GM21717 (cell line): ENCODE measurements at regions not wholly inside any gene's neighbourhood (a gene's known extent, or its start where the extent isn't known, plus 50 kb on each side); places are given as distances from the start of the nearest gene placed in this dataset.
"Not testable (repeated sequence)": the region's sequence is repeated elsewhere in the genome, so short reads cannot be mapped to it uniquely, and the experiment has no call there.

Experiments used
- ATAC-seq: cut with Tn5 transposase; IDR thresholded peaks from one replicate; pipeline ENCODE4 v1.9.1; 2021; ENCODE audit warnings: mild to moderate bottlenecking, moderate library complexity; ENCODE audit not compliant: unreplicated experiment

DNA sequence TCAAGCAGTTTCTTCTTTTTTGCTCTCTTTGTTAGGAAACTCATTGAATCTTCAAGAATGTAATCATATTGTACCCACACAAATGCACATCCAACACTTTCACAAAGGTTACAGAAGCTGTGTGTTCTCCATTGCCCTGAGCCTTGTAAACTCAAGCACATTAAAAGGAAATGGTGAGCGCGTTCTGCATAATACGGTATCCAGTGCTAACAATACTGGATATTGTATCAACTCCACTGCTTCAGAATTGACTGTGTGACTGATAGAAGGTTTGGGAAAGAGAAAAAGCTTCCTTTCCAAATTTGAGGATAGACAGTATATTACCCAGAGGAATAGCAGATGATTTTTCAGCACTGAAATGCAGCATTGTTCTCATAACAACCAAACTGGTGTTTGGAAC, 268.9 kb upstream of the RBMS3 start:
- ATAC-seq, result no peak

DNA sequence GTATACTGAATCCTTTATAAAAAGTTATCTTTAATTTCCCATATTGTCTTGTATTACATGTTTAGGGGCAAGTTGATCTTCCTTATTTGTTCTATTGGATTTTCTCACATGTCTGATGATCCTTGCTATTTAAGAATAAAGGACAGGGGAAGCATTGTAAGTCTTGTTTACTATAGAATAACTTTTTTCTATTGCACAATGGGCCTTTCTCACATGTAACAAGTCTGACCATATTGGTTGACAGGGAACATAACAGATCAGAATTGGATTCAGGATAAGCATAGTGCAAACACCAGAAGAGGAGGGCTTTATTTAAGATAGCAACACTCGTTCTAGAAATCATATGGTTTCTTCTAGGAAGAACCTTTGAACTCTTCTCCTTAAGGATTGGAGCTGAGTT, 257.9 kb upstream of the RBMS3 start:
- no peak for ATAC-seq

DNA sequence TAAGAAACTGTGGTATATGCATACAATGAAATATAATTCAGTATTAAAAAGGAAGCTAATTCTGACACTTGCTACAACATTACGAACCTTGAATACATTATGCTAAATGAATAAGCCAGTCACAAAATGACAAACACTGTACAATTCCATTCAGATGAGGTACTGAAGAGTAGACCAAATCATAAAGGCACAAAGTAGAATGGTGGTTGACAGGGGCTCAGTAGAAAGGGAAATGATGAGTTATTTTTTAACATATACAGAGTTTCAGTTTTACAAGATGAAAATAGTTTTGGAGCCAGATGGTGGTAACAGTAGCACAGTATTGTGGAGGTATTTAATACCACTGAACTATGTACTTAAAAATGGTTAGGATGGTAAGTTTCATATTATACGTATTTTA, 254.6 kb upstream of the RBMS3 start:
- ATAC-seq, result peak; percentile 85

DNA sequence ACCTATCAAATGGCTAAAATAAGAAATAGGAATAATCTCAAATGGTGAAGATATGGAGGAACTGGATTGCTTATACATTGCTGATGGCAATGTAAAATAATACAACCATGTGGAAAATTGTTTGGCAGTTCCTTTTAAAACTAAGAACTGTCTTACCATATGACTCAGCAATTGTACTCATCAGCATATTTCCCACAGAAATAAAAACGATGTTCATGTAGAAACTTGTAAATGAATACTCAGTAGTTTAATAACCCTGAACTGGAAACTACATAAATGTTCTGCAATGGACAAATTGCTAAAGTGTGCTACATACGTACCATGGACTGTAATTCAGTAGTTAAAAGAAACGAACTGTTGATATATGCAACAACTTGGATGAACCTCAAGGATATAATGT, 253.9 kb upstream of the RBMS3 start:
- no peak for ATAC-seq

DNA sequence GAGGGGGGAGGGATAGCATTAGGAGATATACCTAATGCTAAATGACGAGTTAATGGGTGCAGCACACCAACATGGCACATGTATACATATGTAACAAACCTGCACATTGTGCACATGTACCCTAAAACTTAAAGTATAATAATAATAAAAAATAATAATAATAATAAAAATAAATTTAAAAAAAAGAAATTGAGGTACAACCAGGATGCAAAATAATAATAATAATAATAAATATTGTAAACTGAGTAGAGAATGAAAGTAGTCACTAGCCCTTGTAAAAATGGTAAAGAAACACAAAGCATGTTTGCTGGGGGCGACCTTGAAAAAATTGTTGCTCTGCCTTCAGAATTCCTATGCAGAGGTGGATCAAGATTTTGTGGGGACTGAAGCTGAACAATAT, 249.7 kb upstream of the RBMS3 start:
- not testable (repeated sequence) for ATAC-seq

DNA sequence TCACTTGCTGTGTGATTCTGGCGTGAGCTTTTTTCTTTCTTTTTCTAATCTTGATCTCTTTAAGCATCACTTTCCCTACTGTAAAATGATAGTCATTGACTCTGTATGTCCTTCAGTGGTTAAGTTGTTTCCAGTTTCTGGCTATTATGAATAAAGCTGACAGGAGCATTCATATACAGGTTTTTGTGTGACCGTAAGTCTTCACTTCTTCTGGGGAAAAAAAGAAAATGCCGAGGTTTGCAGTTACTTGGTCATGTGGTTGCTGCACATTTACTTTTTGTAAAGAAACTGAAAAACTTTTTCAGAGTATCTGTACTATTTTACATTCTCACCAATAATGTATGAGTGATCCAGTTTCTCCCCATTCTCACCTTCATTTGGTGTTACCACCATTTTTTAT, 247.4 kb upstream of the RBMS3 start:
- no peak for ATAC-seq

DNA sequence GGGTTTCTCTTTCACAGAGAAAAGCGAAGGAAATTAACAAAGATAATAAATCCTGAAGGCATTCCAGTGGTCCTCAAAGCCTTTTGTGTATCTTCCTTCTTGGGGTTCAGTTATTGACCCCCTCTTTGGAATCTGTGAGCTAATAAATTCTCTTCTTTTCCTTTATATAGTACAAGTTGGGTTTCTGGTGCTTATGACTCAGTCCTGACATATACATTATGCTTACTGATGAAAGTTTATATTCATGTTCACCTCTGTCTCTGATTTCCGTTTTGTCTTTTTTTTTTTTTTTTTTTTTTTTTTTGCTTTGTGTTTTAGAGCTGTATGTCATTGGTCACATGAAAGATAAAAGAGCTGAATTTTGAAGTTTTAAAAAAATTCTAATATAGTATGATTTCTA, 230.7 kb upstream of the RBMS3 start:
- no peak for ATAC-seq

DNA sequence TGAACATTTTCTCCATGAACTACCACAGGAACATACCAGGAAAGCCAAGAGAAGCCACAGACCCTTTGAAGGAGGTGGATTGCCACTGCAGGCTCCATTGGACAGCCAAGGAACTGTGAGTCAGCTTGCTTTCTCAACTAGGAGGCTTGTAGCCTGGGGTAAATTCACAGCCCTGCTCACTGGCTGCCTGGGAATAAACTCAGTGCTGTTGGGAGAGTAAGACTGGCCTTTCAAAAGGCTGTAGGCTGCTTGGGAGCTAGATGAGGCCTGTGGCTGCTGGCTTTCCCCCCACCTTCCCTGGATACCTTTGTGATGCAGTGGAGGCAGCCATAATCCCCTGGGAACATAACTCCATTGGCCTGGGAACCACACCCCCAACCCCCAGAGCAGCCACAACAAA, 223.5 kb upstream of the RBMS3 start:
- no peak for ATAC-seq

DNA sequence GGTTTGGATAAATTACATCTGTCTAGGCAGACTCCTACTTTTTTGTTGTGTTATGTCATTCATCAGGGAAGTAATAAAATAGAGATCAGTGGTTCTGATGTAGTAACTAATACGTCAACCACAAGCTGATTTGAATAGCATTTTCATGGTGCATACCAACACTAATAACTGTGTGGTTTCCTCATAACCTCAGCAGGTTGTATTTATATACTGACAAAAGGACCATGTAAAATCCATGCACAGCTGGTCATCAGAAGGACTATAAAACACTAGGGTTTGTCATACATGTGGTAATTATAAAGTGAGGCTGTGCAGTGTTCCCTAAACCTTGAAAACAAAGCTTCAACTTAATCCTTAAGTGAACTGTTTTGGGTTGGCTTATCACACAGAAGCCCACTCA, 216.8 kb upstream of the RBMS3 start:
- ATAC-seq, result no peak

DNA sequence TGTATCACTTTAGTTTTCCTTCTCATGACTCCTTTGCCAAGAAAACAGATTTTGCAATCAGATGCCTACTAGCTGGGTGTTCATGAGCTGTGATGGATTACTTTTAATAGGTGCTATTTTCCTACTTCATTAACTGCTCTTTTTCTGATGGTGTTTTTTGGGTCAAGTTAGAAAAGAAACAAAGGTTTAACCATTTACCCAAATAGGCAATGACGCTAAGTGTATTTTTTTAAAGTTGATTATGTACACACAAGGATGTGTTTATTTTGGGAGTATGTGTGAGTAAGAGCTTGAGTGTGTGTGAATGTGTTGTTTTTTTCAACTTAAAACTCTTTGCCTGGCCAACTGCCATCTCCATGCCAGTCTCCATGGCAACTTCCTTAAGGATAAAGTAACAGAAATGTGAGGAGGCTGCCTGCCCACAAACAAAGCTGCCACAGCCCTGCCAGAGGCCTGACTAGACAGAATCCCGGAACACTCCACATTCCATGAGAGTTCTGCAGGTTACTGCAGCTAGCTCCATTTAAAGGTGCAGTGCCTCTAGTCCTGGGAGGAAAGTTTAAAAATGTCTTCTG, 215.6 kb upstream of the RBMS3 start:
- no peak for ATAC-seq

DNA sequence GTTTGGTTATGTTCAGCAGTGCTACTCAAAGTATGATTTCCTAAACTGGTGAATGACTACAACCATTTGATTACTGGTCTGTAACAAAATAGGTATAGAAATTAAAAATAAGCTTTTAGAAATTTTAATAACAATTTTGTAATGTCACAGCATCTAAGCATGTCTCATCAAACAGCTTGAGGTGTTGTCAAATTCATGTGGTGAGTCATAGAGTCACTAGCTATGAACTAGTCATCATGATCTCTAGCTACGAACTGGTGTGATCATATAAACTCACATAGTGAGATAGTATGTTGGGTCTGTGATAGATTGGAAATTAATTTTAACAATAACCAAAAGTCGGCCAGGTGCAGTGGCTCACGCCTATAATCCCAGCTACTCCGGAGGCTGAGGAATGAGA, 213.9 kb upstream of the RBMS3 start:
- ATAC-seq, result no peak

DNA sequence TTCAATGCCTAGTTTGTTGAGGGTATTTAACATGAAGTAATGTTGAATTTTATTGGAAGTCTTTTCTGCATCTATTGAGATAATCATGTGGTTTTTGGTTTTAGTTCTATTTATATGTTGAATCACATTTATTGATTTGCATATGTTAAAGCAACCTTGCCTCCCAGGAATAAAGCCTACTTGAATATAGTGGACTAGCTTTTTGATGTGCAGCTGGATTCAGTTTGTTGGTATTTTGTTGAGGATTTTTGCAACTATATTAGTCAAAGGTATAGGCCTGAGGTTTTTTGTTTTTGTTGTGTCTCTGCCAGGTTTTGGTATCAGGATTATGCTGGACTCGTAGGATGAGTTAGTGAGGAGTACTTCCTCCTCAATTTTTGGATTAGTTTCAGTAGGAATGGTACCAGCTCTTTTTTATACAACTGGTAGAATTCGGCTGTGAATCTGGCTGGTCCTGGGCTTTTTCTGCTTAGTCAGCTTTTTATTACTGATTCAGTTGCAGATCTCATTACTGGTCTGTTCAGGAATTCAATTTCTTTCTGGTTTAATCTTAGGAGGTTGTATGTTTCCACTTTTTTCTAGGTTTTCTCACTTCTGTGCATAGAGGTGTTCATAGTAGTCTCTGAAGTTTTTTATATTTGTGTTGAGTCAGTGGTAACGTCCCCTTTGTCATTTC, 209.8 kb upstream of the RBMS3 start:
- ATAC-seq, result no peak

DNA sequence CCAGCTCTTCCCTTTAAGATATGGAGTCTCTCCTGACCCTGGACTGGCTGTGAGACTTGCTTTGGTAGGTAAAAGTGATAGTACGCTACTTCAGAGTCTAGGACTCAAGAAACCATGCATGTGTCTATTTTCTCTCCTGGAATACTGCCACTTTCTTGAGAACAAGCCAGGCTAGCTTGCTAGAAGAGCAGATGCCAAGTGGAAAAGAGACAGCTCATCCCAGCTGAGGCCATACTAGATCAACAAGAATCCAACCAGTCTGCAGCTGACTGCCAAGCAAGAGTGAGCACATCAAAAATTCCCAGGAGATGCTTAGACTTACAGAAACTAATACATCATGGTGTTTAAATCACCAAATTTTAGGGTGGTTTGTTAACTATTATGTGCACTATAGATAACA, 208.3 kb upstream of the RBMS3 start:
- ATAC-seq, result no peak

DNA sequence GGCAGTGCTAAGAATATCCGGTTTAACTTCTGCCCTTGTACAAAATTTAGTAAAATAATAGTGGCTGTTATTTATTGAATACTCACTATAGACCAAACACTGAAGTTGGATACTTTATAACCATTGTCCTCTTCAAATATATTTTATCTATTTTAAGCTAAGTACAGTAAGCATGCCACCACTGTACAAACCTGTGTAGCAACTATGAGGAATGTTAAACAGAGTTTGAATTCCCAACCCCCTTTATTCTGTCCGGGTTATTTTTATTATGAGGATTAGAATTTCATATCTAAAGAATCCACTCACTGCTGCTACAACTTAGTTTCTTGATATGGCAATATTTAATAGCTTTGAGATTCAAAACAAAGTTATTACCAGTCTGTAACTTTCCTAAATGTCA, 203.5 kb upstream of the RBMS3 start:
- no peak for ATAC-seq

DNA sequence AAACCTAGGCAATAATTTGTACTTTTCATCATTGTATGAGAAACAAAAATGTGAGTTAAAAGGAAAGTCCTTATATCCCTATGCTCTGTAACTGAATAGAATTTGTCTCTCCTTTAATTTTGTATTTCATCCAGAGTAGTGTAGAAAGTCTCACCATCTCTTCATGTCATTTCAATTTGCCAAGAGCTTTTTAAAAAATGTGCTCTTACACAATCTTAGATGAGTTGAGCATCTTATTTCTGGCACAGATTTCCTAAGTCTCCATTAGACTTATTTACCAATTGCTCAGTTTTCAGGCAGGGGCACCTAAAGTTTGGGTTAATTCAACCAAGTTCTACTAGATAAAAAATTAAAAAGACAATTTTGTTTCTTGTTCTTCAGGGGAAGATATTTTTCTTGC, 201.5 kb upstream of the RBMS3 start:
- no peak for ATAC-seq

DNA sequence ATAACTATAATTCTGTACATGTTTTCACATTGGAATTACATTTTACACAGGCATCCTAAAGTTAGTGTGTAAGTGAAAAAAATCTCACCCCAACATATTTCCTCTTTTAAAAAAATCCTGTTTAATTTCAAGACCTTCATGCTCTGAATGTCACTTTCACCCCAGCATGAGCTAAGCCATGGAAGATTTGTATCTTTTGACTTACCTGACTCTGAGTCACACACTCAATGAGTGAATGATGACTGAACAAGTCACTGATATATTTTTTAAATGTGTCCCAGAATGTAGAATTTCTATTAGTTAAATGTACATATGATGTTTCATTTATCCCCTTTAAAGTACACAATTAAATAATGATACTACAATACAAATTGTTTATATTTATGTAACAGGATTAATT, 199.9 kb upstream of the RBMS3 start:
- ATAC-seq, result no peak

DNA sequence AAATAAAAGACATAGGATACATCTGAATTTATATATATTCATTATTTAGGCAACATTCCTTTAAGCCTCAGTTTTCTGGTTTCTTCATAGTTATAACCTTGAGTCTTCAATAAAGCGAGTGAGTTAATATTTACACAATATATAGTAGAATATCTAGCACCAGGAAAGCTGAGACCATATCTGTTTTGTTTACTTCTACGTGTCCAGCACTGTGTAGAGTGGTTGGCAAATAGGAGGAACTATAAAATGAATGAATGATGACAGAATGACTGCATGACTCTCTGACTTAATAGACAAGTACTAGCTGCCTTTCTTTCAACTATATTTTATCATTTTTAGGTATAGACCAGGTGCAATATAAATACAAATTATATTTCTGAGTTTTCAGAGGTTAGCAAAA, 197.8 kb upstream of the RBMS3 start:
- ATAC-seq, result no peak

DNA sequence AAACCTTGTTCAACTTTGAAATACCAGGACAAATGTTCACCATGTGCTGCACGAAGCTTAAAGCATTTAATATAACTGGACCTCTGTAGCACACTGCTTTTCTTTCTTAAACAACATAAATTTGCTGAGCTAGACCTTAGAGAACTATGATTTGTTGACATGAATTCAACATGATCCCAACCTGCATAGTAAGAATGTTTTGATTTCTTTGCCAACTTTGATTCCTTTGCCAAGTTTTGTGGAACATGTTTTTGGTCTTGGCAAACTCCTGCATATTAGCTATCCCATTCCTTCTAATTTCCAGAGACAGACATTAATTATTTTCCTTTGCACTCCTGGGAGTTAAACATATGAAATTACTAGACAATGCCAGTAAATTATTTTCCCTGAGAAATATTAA, 197.2 kb upstream of the RBMS3 start:
- no peak for ATAC-seq

DNA sequence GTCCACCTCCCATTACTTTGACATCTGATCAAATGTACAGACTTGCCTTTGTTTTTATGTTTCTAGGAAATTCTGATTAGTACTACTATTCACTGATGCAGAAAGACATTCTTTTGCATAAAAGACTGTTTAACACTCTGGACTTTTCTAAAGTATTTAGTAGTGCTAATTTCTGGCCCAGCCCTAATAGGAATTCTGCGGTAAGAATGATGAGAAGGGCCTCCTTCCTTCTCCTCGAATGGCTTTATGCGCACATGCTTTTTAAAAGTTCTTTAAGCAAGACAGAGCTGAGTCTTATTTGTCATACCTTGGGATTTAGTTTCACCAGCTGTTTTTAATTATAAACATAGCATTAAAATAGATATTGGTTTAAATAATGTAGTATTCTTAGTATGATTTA, 192.3 kb upstream of the RBMS3 start:
- no peak for ATAC-seq

DNA sequence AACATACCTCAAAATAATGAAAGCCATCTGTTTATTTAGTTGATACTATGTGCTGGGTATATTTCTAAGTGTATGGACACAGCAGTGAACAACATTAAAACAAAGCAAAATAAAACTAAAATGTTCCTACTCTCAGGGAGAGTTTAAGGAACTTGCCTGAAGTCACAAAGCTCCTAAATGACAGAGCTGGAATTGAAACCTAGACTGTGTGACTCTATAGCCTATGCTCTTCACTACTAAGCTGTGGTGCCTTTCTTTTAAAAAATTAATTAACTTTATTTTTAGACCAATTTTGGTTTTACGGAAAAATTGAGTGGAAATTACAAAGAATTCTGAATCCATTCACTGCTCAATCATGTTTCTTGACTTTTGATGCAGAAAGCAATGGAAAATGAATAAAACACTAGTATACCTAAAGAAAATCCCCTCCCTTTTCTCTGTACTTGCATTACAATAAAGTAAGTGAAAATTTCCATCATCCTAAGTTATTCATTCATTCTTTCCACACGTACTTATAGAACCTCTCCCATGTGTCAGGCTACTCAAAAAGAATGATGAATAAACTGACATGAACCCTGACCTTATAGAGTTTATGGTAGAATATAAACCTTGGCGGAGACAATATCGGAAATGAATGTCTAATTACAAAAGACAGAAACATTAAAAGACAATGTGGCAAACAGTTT, 189.8 kb upstream of the RBMS3 start:
- ATAC-seq, result no peak

DNA sequence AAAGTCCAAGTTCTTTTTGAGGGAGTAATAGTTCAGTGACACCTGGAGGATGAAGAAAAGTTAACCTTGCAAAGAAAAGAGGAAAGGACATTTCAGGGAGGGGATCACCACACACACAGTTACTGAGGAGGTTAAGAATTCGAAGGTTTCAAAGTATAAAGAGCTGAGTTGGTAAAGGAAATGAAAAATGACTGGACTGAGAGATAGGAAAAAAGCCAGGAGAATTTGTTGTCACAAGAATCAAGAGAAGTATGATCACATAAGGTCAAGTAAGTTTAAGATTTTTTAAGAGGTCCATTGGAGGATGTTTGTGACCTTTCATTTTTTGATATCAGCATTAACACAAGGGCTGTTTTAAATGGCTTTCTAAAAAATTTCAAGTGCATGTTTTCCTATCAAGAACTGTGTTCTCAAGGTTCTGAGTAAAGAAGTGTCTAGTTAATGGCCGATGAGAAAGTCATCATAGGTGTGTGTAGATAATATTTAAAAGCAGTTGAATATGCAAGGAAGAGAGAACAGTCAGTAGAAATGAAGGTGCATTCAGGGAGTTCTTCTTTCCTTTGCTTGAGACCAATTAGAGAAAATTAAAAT, 189.2 kb upstream of the RBMS3 start:
- ATAC-seq, result no peak

DNA sequence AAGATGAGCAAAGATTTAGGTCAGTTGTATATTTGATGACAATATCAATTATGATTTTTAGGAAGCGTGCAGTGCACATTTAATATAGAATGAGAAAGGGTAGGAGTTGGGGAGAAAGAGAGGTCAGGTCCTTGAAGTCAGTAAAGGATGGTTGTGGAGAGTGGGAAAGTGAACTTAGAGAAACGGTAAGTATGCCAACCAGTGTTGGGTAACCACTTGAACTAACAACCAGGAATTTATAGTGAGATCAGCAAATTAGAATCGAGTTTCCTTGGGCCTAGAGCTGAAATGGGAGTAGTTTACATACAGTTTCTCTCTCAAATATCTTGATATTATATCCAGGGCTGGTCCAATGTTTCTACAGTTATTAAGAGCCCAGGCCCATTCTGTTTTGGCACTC, 188.5 kb upstream of the RBMS3 start:
- no peak for ATAC-seq
